Transverse colon (tissue), 3 donors: ENCODE measurements at regions not wholly inside any gene's neighbourhood (a gene's known extent, or its start where the extent isn't known, plus 50 kb on each side); places are given as distances from the start of the nearest gene placed in this dataset.

Experiments used
- CTCF ChIP-seq, 5 experiments: fragments of 200-600 bp in 3 of 5; fragments of 450-650 bp in 2 of 5; sonication (generic) in 3 of 5; IDR thresholded peaks; 1 replicate in 2 of 5; 2 replicates in 3 of 5; pipeline ENCODE4 v1.5.1; 2016 to 2017; ENCODE audit warnings: antibody characterized with exemption in 5 of 5, inconsistent platforms in 3 of 5, mild to moderate bottlenecking in 2 of 5, moderate library complexity in 1 of 5
- POLR2A ChIP-seq: fragments of 450-650 bp; IDR thresholded peaks from one replicate; pipeline ENCODE4 v1.6.1; 2016; ENCODE audit warnings: antibody characterized with exemption, mild to moderate bottlenecking, moderate library complexity

GRCh38 chr5:108531367-108532128 lies 149.7 kb upstream of the FBXL17 start:
- TF ChIP-seq CTCF (IDR thresholded peaks at IDR 0.05) (no peak), POLR2A (no peak)
